ENCODE measurements at regions not wholly inside any gene's neighbourhood (a gene's known extent, or its start where the extent isn't known, plus 50 kb on each side); places are given as distances from the start of the nearest gene placed in this dataset.
A peak's percentile ranks its signal among the peaks of the same experiment; 100 is the strongest.

DNA sequence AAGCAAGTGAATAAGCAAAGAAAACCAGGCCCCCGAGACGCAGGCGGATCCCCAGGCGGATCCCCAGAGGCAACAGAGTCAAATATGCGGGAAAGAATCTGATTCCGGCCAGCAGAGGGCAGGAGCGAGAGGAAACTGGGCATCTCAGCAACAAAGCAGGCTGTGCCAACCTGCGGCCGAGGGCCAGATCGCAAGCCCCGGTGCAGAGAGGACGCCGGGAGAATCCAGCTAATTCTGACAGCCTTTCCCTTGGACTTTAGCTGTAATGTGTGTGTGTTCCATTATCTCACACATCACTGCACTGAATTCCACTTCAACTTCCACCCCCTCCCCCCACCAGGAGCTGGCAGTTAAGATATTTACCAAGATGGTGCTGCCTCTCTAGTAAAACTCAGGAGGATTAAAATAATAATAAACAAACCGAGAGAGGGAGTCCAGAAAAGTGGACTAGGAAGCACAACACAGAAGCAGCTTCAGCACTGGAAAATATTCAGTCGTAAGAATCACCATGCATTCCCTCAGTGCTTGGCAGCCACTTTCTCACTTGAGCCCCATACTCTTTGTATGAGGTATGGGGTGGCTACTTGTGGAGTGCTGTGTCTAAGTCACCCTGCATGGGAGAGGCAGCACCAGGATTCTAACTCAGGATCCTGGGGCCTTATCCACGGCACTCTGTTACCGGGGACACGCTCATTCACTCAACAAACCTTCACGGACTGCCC is 66.2 kb upstream of the SNX9 start:
- no peak for FAIRE-seq

DNA sequence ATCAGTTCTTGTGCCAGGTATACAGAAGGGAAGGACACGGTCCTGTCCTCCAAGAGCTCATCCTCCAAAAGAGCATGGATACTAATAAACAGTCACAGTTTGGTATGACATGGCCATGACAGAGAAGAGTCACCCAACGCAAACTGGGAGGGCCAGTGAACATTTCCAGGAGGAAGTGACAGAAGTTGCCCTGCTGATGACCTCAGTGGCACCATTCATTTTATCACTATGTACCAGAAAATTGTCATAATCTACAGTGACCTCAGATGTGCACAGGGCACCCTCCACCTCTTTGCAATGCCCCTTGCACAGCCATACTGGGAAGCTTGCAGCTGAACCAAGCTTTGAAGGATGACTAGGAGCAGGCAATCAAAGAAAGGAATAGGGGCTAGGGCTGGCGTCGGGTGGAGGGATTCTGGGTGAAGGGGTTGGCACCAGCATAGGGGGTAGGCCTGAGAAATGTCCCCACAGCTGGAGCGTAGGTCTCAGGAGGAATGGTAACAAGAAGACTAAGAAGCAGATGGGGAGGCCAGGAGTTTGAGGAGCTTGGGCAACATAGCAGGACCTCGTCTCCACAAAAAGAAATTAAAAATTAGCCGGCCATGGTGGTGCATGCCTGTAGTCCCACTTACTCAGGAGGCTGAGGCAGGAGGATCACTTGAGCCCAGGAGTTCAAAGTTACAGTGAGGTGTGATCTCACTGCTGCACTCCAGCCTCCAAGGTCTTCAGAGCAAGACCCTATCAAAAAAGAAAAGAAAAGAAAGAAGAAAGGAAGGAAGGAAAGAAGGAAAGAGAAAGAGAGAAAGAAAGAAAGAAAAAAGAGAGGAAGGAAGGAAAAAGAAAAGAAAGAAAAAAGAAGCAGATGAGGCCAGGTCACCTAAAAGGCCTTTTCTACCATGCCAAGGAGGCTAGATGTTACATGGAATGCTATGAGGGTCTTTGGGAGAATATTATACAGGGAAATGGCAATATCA is 65.3 kb upstream of the SNX9 start:
- FAIRE-seq = no peak

DNA sequence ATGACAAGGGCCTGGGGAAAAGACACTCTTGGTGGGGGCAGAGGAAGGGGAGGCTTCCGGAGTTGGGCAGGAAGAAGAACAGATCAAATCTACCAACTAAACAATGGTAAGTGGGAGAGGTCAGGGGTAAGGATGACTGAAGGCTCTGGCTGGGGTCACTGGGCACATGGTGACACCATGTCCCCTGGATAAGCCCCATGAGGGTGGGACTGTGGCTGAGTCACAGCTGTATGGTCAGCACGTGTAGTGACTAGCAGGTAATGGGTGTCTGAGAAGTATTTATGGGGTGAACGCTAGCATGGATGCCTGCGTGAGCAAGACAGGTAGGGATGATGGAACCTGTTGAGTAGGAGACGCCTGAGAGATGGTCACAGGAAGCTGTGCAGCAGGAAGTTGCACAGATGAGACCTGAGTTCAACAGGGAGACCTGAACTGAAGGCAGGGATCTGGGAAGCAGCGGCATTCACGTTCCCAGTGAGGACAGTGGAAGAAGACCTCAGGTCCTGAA is 64.5 kb upstream of the SNX9 start:
- no peak for FAIRE-seq

DNA sequence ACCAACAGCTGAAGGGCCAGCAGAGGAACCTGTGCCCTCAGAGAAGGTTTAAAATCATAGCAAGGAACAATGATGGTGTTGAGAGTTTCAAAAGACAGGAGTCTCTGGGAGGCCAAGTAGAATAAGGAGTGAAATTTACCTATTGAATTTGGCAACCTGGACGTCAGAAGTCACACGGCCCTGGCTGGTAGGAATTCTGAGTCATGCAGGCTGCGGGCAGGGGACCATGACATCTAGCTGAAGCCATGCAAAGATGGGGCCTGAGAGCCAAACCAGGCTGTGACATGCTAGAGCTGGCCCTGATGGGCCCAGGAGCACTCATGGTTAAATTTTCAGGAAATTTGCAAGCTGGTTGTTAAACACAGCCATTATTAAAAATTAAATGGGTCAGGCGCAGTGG is 64.0 kb upstream of the SNX9 start:
- no peak for FAIRE-seq

DNA sequence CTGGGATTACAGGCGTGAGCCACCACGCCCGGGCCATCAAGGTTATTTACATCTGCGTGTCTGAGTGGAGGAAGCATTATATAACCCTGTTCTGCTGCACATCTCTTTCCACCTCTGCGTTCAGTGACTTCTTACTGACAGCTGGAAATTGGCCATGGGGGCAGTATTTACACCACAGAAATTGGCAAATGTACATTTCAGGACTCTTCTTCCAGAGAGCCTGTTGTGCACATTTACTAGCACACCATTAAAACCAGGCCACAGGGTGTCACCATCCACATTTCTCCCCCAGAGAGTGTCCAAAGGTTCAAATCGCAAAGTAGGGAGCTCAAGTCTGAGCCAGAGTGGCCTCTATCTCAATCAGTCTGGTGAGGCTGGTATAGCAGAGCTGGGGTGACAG is 62.9 kb upstream of the SNX9 start:
- FAIRE-seq = no peak

DNA sequence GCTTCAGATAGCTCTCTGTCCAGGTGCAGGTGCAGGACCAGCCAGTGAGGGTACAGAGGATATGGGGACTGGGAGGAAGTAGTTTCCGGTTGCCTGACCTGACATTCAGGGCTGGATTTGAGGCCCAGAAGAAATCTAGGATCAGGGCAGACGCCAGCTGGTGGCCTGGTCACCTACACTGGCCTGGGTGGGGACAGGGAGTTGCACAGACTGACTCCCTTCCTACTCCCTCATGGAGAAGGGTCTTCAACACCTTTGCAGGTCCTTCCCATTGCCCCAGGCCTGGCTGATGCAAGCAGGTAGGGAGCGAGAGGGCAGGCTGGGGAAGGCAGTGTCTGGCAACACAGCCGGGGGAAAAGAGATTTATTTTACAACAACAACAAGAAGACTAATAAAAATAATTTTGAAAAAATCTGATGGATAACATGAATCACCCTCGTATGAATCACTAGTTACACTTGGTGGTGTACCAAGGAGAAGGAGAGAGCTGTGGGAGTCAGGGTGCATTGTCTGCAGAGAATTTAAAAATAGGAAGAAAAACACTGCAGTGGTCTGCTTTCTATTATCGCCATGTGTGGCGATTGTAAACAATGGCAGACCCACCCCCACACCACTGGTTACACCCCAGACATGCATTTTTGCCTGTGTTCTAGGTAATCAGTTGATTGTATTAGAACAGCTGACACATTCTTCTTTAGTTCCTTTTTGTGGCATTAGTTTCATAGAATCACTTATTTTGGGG is 62.3 kb upstream of the SNX9 start:
- no peak for FAIRE-seq

DNA sequence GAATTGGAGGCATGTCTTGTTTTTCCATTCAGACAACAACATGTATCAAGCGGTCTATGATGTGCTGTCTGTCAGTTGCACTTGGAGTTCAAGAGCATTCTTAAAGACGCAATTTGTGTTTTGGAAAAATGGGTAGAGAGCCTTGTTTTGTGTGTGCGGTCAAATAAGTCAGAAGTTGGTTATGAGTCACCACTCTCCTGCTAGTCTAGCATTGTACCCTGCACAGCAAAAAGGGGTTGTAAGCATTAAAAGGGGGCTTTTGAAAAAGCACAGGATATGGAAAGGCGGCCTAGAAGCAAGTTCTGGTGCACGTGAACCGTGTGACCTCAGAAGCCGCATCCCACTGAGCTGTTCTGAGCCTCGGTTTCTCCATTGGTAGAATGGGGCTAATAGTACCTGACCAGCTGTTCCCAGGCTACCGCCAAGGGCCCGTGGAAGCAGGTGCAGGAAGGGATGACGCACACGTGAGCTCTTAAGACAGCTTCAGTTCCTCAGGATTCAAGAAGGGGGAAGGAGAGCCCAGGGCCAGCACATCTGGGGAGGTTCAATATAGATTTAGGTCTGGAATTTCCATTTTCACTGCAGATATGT is 61.6 kb upstream of the SNX9 start:
- no peak for FAIRE-seq

DNA sequence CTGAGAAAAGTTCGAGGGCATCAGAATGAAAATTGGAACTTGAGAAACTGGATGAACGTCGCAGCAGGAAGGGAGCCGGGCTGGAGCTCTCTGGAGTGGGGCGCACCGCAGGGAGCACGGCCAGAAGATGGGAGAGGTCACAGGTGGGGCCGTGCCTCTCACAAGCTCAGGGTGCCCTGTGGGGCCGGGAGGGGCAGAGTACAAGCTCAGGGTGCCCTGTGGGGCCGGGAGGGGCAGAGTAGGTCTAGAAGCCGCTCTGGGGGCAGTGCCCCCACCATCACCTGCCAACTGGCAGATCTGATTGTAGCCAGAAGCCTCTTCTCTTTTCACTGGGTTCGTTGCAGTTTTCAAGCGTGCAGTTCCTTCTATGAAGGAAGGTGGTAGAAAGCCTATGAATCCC is 61.1 kb upstream of the SNX9 start:
- FAIRE-seq = no peak

DNA sequence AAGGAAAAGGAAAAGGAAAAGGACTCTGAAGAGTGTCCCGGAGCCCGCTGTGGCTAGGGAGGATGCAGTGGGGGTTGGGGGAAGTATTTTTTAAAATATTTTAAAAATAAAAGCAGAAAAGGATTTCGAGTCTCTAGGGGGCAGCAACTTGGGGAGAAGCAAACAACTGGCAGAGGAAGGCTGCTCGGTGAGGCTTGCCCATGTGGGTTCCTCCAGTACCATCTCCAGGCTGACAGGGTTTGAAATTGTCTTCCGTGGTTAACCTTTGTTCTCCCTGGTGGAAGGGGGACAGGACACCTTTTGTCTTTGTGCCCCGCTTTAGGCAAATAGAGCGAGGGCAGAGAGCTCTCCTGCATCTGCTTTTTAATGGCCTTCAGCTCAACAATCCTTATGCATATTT is 60.4 kb upstream of the SNX9 start:
- FAIRE-seq = no peak

DNA sequence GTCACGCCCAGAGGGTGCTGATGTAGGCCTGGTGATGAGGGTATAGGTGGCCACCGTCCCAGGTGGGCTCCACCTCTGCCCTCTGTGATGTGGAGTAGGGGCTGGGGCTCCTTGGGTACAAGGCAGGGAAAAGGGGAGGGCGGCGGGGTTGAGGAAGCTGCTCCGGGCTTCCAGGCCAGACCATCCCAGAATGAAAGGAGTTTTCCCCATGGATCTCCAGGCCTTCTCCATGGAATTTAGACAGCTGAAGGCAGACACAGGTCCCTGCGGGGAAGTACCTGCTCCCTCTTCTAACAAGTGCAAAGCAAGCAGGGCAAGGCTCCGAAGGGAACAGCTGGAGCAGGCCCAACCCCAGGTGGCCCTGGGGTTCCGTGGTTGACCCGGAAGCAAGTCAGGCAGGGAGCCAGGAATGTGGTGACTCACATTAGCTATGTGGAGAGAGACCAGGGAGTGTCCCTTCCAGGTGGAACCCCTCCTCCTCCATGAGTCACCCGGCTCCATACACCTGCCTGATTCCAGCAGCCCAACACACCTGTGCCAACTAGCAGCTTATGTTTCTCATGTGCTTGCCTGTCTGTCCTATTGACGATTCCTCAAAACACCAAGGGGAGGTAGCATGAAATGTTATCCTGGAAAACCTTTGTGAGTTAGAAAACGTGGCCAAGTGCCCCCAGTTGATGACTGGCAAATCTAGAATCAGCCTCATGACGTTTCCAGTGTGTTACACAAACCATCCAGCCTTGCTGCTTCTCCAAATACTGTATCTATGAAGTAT is 59.7 kb upstream of the SNX9 start:
- FAIRE-seq = no peak

DNA sequence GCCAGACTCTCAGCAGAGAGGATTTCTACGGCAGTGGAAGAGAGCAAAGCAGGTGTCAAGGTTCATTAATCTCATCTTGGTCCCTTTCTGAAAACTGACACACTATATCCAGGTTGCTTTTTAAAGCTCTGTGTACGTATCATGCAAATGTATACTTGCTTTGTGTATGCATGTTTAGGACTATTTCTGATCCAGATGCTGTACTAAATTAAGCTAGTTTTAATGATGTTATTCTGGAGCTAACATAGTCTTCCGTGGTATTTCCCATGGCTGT is 59.2 kb upstream of the SNX9 start:
- FAIRE-seq = no peak

DNA sequence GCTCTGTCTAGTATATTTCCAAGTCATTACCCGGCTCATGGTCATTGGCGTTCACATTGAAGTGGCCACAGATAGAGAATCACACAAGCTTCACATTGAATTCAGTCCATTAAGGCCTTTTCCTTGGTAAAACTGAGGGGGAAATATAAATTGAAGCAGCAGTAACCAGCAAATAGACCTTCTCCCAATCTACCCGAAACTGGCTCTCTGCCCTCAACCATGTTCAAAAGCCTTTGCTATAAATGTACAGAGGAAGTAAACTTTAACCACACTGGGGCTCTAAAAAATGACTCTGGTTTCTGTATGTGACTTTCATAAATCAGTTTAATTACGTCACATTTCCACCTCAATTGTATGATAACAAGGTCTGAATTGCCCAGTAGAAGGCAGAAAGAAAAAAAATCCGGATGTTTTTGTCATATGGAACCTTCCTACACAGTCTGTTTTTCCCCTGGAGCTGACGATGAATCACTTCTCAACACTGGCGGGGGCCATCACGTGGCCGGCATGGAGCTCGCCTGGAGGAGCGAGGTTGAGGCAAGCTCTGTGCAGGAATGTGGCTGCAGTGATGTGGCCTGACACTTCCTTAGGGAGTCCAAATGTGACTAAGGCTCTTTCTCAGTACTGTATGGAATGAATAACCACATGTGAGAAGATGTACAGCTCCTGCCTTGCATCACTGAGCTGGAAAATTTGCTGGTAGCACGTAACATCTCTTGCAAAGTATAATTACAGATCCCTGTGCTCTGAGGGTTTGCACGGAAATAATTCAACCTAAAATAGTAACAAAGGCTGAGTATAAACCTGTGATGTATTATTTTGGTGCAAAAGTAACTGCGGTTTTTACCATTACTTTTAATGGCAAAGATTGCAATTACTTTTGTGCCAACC is 58.6 kb upstream of the SNX9 start:
- FAIRE-seq = peak; percentile 36

DNA sequence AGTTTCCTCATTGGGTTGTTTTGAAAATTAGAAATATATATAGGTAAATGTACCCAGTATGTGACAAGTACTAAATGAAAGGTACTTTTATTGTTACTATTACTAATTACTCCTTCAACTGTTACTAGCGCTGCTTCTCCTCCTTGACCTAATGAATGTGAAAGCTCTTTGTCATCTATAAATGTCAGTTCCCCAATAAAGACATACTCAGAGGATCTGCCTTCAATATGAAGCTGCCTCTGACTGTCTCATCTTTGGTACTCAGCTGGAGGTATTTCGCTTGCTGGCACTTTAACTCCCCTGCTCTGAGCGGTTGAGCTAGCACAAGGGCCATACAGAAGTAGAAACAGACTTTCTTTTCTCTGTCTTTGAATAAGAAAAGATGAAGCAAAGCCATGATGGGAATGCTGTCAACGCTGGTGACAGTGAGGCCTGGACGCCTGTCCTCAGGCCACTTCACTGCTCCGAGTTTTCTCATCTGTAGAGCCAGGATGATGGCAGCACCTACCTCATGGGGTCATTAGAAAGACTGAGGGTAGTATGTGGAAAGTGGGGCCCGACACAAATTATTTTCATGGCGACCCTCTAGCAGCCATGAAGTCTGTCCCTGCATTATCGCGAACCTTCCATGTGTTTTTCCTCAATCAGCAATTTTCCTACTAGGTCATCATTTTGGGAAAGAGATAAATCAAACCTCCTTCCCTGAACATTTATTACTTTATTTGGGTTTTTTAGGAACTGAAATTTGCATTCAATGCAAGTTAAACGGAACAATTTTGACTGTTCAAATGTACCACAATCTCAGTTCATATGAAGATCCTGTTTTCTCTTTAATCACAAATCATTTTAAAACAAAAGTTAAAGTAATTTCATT is 55.9 kb upstream of the SNX9 start:
- no peak for FAIRE-seq

DNA sequence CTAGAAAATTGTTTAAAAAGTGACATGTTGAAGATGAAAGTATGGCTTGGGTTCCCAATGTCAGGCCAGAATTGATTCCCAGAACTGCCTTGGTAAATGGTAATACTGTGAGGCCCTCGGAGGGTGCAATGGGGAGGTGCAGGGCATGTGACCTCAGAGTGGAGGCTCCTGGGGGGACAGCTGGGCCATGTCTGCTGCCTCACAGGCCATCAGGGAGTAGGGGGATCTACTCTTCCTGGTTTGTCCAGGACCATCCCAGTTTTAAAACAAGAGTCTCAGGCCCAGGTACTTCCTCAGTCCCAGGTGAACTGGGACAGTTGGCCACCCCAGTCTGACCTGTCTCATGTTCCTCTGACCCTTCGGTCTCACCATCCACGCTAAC is 55.3 kb upstream of the SNX9 start:
- no peak for FAIRE-seq

DNA sequence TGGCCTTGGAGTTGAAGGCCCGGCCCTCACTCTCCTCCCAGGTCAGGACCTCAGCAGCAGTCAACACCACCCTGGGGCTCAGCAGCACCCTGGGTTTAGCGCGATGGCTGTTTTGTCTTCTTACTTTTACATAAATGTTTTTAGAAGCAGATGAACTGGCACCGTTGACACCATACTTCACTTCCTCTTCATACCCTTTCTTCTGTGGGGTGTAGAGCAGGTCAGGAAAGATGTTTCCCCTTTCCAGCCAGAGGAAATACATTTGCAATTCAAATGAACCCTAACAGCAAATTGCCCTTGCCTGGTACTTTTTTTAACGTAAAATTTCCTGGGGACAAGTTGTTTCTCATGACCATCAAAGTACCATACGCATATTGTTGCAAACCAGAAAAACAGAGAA is 54.7 kb upstream of the SNX9 start:
- FAIRE-seq = no peak

DNA sequence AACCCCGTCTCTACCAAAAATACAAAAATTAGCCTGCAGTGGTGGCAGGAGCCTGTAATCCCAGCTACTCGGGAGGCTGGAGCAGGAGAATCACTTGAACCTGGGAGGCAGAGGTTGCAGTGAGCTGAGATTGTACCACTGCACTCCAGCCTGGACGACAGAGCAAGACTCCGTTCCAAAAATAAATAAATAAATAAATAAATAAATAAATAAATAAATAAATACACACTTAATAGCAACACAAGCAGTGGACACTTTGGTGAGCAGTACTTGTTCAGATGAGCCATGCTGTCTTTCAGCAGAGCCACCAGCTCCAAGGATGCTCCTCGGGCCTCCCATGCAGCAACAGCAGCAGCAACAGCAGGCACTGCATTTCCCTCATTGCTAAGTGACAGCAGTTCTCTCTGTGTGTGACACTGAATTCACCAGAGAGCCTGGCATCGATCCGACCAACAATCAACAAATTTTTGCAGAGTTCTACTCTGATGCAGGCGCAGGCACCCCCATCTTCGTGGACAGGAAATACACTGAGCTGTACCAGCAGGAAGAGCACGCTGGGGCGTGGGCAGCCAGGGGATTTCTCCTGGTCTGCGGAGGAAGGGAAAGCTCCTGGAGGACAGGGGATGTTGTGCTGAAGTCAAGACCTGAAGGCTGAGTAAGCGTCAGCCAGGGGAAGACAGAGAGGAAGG is 54.0 kb upstream of the SNX9 start:
- no peak for FAIRE-seq

DNA sequence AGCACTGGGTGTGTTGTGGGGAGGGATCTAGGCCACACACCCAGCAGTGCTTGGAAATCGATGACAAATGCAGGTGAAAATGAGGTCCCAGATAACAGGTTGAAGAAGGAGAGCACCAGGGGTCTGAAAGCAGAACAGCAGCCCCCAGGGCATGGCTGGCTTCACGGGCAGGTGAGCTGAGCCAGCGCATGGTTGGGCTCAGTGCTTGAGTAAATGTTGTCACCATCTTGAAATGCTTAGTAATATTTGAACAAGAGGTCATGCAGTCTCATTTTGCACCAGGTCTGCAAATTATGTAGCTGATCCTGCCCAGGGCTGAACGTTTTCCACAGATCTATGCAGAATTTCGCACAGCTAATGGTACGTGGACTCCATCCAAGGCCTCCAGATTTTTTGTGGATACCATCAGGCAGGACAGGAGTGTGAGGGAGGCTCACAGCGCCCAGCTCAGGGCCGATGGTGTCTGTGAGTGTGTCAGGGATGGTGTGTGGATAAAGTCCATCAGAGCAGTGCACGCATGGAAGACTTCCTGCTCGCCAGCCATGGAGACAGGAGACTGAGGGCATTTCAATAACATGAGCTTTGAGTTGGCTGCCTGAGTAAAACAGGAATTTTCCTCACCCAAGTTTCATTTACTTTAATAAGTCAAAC is 53.1 kb upstream of the SNX9 start:
- FAIRE-seq = no peak

DNA sequence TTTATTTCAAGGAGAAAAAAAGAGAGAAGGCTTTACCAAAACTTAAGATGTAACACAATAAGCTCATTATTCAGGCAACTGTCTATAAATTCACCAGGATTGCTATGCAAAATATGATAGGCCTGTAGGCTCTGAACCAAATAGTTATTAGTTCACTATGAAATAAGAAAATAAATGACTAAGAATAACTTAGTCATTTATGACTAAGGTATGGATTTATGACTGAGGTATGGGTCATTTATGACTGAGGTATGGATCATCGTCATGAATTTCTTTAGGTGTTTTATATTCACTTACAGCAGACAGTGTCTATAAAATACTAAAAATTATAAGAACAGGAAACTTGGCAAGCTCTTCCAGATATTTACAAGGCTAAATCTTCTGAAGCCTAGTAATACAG is 52.1 kb upstream of the SNX9 start:
- no peak for FAIRE-seq

DNA sequence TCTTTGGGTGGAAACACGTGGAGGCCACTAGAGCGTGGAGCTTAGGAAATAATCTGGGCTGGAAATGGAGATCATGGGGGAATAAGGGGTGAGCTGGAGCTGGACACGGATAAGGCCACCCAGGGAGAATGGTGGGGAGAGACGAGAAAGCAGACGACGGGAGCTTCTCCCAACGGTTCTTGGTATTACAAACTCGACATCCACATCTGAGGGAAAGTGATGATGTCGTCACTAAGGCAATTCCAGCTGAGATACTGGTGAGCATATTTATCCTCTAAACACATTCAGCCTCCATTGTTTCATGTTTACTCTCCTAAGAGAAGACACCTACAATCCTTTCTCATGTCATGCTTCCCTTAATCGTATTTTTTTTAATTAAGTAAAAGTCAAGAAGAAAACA is 50.2 kb upstream of the SNX9 start:
- FAIRE-seq = no peak
